Mononuclear cell (primary cell): ENCODE measurements at regions not wholly inside any gene's neighbourhood (a gene's known extent, or its start where the extent isn't known, plus 50 kb on each side); places are given as distances from the start of the nearest gene placed in this dataset.
"Not testable (repeated sequence)": the region's sequence is repeated elsewhere in the genome, so short reads cannot be mapped to it uniquely, and the experiment has no call there.

Source experiments
- H3K27me3 ChIP-seq: 2 replicates; pipeline ENCODE4 v1.6.0; 2011; ENCODE audit warnings: low read length, control low read depth; ENCODE audit not compliant: insufficient read depth
- H3K4me1 ChIP-seq: 2 replicates; pipeline ENCODE4 v1.5.1; 2011; ENCODE audit warnings: mild to moderate bottlenecking, low read length, control low read depth; ENCODE audit not compliant: insufficient read depth
- H3K4me3 ChIP-seq: 2 replicates; pipeline ENCODE4 v1.5.1; 2011; ENCODE audit warnings: mild to moderate bottlenecking, low read length, moderate library complexity
- H3K9me3 ChIP-seq: 2 replicates; pipeline ENCODE4 v1.5.1; 2011; ENCODE audit warnings: low read depth, mild to moderate bottlenecking, control low read depth, low read length

- H3K4me1 ChIP-seq: peaks cover 59% of the 10 kb centered on the region
- no peak overlapping the region for H3K4me3 ChIP-seq
- no peaks in the 10 kb centered on the region for H3K27me3 ChIP-seq
- H3K9me3 ChIP-seq: no peaks in the 10 kb centered on the region
Measured at GRCh38 chr9:110129425-110129824, 78.5 kb downstream of the C9orf152 start.

GRCh38 chr9:110130211-110130610, 77.7 kb downstream of the C9orf152 start:
- H3K4me1 ChIP-seq: peaks cover 53% of the 10 kb centered on the region
- H3K9me3 ChIP-seq: no peaks in the 10 kb centered on the region
- H3K4me3 ChIP-seq: no peak overlapping the region
- no peaks in the 10 kb centered on the region for H3K27me3 ChIP-seq

- H3K4me1 ChIP-seq: peaks cover 53% of the 10 kb centered on the region
- H3K27me3 ChIP-seq: no peaks in the 10 kb centered on the region
- no peak overlapping the region for H3K4me3 ChIP-seq
- no peaks in the 10 kb centered on the region for H3K9me3 ChIP-seq
Measured at GRCh38 chr9:110130791-110131416, 77.1 kb downstream of the C9orf152 start.

- H3K4me3 ChIP-seq: no peak overlapping the region
- H3K9me3 ChIP-seq: no peaks in the 10 kb centered on the region
- no peaks in the 10 kb centered on the region for H3K27me3 ChIP-seq
- H3K4me1 ChIP-seq: peaks cover 51% of the 10 kb centered on the region
Measured at GRCh38 chr9:110131499-110131898, 76.5 kb downstream of the C9orf152 start.

GRCh38 chr9:110132531-110132930, 75.4 kb downstream of the C9orf152 start:
- H3K4me3 ChIP-seq, H3K27me3 ChIP-seq, H3K9me3 ChIP-seq: not testable (repeated sequence)
- H3K4me1 ChIP-seq: peaks cover 40% of the 10 kb centered on the region

GRCh38 chr9:110133059-110133458, 74.9 kb downstream of the C9orf152 start:
- H3K9me3 ChIP-seq: no peaks in the 10 kb centered on the region
- no peaks in the 10 kb centered on the region for H3K27me3 ChIP-seq
- H3K4me1 ChIP-seq: peaks cover 35% of the 10 kb centered on the region
- H3K4me3 ChIP-seq: no peak overlapping the region

GRCh38 chr9:110133608-110134210, 74.2 kb downstream of the C9orf152 start:
- Histone ChIP-seq H3K4me1 (peaks cover 28% of the 10 kb centered on the region), H3K27me3 (no peaks in the 10 kb centered on the region), H3K9me3 (no peaks in the 10 kb centered on the region), H3K4me3 (no peak overlapping the region)

GRCh38 chr9:110135846-110136245, 72.1 kb downstream of the C9orf152 start:
- H3K4me1 ChIP-seq: peaks cover 22% of the 10 kb centered on the region
- no peaks in the 10 kb centered on the region for H3K9me3 ChIP-seq
- H3K27me3 ChIP-seq: no peaks in the 10 kb centered on the region
- no peak overlapping the region for H3K4me3 ChIP-seq

GRCh38 chr9:110136802-110137201, 71.2 kb downstream of the C9orf152 start:
- H3K27me3 ChIP-seq: no peaks in the 10 kb centered on the region

GRCh38 chr9:110140276-110140675, 67.7 kb downstream of the C9orf152 start:
- Histone ChIP-seq H3K27me3 (no peaks in the 10 kb centered on the region), H3K4me1 (peaks cover 42% of the 10 kb centered on the region)

More at GRCh38 chr9:110136802-110137201, 71.2 kb downstream of the C9orf152 start:
- peaks cover 21% of the 10 kb centered on the region for H3K4me1 ChIP-seq
- H3K9me3 ChIP-seq: no peaks in the 10 kb centered on the region
- H3K4me3 ChIP-seq: no peak overlapping the region

GRCh38 chr9:110141227-110141793, 66.6 kb downstream of the C9orf152 start:
- Histone ChIP-seq H3K9me3 (no peaks in the 10 kb centered on the region), H3K4me3 (no peak overlapping the region), H3K4me1 (peaks cover 40% of the 10 kb centered on the region), H3K27me3 (no peaks in the 10 kb centered on the region)

More at GRCh38 chr9:110140276-110140675, 67.7 kb downstream of the C9orf152 start:
- H3K9me3 ChIP-seq: no peaks in the 10 kb centered on the region
- no peak overlapping the region for H3K4me3 ChIP-seq

- peaks cover 47% of the 10 kb centered on the region for H3K4me1 ChIP-seq
- H3K9me3 ChIP-seq: no peaks in the 10 kb centered on the region
- H3K4me3 ChIP-seq: no peak overlapping the region
- no peaks in the 10 kb centered on the region for H3K27me3 ChIP-seq
Measured at GRCh38 chr9:110142253-110142652, 65.7 kb downstream of the C9orf152 start.

- no peak overlapping the region for H3K4me3 ChIP-seq
- peaks cover 55% of the 10 kb centered on the region for H3K4me1 ChIP-seq
- H3K9me3 ChIP-seq: no peaks in the 10 kb centered on the region
- no peaks in the 10 kb centered on the region for H3K27me3 ChIP-seq
Measured at GRCh38 chr9:110142868-110143481, 65.0 kb downstream of the C9orf152 start.

GRCh38 chr9:110143485-110143884, 64.5 kb downstream of the C9orf152 start:
- Histone ChIP-seq H3K9me3 (no peaks in the 10 kb centered on the region), H3K4me1 (peaks cover 60% of the 10 kb centered on the region), H3K4me3 (no peak overlapping the region), H3K27me3 (no peaks in the 10 kb centered on the region)

- no peak overlapping the region for H3K4me3 ChIP-seq
Measured at GRCh38 chr9:110143950-110144545, 63.9 kb downstream of the C9orf152 start.

More at GRCh38 chr9:110143950-110144545, 63.9 kb downstream of the C9orf152 start:
- Histone ChIP-seq H3K4me1 (peaks cover 65% of the 10 kb centered on the region), H3K27me3 (no peaks in the 10 kb centered on the region), H3K9me3 (no peaks in the 10 kb centered on the region)
